NCI-H2171 (cell line): ENCODE measurements at regions not wholly inside any gene's neighbourhood (a gene's known extent, or its start where the extent isn't known, plus 50 kb on each side); places are given as distances from the start of the nearest gene placed in this dataset.
"Not testable (repeated sequence)": the region's sequence is repeated elsewhere in the genome, so short reads cannot be mapped to it uniquely, and the experiment has no call there.

Experiments used
- DNase-seq: peaks from one replicate; lab custom pipeline; 2025; lab: John Stamatoyannopoulos, UW

- DNase-seq, result no peak
Measured at GRCh38 chr11:37322333-37323194, 724.5 kb upstream of the RAG2 start.

DNA sequence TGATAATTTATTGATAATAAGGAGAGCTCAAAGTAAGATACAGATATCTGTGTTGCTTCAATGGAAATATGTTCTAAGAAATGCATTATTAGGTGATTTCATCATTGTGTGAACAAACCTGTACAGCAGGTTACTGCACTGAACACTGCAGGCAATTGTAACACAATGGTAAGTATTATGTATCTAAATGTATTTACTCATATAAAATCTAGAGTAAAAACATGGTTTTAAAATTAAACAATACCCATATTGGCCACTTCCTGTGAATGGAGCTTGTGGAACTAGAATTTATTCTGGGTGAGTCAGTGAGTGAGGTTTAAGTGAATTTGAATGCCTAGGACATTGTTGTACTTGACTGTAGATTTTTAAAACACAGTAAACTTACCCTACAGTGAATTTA lies 722.9 kb upstream of the RAG2 start:
- no peak for DNase-seq

DNA sequence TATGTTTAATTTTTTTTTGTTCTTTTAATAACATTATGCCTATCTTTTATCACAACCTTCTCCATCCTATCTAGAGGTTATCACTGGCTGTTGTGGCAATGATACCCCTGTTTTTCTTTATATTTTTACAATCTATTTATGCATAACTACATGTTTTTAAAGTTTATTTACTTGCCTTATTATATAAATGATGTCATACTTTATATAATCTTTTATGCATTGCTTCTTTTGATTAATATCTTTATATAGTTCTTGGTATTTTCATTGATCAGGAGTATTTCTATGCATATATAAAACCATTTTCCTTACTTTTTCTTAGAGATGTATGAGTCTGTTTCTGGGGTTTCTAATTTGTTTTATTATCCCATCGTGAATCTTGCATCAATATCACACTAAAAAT lies 719.8 kb upstream of the RAG2 start:
- DNase-seq, result no peak

DNA sequence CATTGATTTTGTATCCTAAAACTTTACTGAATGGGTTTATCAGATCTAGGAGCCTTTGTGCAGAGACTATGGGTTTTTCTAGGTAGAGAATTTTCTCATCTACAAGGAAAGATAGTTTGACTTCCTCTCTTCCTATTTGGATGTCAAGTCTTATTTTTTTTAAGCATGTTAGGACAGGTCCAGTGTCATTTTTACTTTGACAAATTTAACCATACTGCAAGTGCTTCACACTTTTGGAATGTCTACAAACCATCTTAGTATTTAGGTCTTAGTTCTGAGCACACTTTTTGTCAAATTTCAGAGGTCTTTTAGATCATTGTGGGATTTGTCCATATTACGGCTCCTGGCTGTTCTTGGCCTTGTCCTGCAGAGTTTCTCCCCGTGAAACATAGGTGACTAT lies 715.2 kb upstream of the RAG2 start:
- no peak for DNase-seq

- no peak for DNase-seq
Measured at GRCh38 chr11:37306563-37306962, 708.5 kb upstream of the RAG2 start.

DNA sequence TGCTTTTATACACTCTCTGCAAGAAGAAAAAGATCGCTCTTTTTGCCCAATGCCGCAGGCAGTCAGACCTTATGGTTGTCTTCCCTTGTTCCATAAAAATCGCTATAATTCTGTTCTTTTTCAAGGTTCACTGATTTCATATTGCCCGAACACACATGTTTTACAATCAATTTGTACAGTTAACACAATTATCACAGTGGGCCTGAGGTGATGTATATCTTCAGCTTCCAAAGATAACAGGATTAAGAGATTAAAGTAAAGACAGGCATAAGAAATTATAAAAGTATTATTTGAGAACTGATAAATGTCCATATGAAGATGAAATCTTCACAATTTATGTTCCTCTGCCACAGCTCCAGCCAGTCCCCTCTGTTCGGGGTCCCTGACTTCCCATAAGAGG lies 703.4 kb upstream of the RAG2 start:
- not testable (repeated sequence) for DNase-seq

DNA sequence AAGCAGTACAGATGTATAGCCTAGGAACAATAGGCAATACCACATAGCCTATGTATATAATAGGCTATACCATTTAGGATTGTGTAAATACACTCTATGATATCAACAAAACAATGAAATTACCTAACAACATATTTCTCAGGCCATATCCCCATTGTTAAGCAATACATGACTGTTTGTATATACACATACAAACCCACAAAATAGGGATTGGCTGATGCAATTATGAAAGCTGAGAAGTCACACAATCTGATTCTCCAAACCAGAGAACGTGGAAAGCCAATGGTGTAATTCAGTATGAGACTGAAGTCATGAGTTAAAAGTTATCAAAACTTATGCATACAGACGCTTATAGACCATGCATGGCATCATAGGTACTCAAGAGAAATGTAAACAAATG lies 700.1 kb upstream of the RAG2 start:
- DNase-seq, result no peak

DNA sequence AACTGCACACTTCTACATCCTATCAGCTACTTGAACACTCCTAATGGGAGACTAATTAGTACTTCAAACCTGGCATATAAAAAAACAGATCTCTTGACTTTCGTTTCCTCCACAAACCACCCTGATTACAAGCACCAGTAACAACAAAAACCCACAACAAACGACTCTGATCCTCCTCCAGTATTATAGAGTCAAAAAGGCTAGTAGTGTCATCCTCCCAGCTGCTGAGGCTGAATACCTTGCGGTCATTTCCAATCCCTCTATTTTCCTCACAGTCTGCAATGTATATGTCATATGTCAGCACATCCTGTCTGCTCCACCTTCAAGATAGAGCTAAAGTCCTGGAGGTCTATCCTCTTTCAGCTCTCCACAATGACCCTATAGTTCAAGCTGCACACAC lies 688.9 kb upstream of the RAG2 start:
- DNase-seq, result no peak

DNA sequence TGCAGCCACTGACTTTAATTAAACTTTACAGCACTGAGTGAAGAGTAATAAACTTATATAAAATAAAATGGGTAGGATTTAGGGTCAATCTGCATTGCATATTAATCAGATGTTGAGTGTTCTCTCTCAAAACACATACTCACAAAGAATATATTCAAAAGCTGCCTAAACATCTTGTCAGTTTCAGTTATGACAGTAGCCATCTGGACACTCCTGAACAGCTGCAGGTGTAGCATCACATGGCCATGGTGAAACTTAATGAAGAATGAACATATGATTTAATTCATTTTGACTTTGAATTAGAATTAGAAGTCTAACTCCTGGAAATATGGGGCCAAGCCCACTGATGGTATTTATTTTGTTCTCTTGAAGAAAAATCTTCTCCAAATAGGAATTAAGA lies 684.3 kb upstream of the RAG2 start:
- no peak for DNase-seq

- DNase-seq, result no peak
Measured at GRCh38 chr11:37280200-37280599, 682.2 kb upstream of the RAG2 start.

GRCh38 chr11:37277896-37278465 lies 679.9 kb upstream of the RAG2 start:
- no peak for DNase-seq

DNA sequence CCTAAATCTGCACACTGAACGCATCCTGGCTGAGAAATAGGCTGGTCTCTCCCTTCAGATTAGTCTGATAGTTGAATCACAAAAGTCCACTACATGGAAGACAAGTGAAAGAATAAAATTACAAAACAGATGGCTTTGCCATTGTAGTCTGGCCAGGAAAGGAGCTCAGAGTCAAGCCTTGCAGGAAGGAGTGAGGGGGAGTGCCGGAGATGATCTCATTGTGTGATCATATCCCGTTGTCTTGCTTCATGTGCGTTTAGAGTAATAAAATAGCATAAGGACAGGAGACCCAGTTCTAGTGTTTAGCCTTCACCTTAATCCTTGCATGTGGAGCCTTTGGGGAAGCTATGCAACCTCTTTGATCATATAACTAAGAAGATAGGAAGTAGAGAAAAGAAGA lies 666.7 kb upstream of the RAG2 start:
- no peak for DNase-seq

GRCh38 chr11:37264060-37264459 lies 666.0 kb upstream of the RAG2 start:
- DNase-seq, result no peak

- not testable (repeated sequence) for DNase-seq
Measured at GRCh38 chr11:37263467-37263866, 665.4 kb upstream of the RAG2 start.

DNA sequence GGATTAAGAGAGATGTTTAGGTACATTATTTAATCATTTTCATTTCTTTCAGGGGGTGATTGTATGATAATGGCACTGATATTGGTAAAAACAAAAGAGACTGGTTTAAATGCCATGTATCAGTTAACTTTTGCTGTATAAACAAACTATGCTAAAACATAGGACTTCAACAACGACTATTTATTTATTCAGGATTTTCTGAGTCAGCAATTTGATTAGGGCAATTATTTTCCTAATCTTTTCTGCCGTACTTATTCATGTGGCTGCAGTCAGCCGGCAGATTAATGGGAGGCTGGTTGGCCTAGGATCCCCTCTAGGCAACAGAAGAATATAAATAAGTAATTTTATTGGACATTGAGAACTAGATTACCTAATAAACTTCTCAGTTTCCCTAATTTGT lies 661.7 kb upstream of the RAG2 start:
- no peak for DNase-seq

DNA sequence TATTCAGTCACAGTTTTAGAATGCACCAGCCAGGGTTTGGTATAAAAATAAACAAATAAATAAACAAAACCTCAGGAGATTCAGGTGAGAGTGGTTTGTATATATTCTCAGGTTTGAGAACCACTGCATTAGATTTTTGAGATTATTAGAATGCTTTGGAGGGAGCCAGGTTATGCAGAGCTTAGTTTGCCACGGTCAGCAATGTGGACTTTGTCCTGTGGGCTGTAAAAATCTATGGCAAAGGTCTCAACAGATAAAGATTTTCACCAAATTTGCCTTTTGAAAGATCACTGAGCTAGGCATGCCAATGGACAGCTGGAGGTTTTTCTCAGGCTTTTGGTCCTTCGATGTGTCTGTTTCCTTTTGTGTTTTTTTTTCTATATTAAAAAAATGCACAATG lies 650.1 kb upstream of the RAG2 start:
- no peak for DNase-seq

DNA sequence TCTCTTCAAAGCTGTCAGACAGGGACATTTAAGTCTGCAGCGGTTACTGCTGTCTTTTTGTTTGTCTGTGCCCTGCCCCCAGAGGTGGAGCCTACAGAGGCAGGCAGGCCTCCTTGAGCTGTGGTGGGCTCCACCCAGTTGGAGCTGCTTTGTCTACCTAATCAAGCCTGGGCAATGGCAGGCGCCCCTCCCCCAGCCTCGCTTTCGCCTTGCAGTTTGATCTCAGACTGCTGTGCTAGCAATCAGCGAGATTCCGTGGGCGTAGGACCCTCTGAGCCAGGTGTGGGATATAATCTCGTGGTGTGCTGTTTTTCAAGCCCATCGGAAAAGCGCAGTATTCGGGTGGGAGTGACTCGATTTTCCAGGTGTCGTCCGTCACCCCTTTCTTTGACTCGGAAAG lies 648.1 kb upstream of the RAG2 start:
- not testable (repeated sequence) for DNase-seq

DNA sequence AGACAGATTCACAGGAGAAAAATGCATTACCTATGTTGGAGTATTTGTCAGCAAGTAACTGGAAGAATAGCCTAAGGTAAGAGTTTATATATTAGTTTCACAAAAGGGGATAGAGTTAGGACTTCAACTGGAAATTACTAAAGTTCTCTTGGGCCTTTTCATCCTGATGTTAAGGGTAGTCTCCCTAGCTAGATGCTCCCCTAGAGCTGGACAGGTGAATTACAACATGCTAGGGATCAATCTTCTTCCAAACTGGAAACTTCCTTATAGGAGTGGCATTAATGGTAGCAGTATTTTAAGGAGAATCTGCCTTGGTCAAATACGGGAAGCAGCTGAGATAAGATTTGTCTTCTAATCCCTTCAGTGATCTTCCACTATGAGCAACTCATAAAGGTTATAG lies 632.8 kb upstream of the RAG2 start:
- no peak for DNase-seq

DNA sequence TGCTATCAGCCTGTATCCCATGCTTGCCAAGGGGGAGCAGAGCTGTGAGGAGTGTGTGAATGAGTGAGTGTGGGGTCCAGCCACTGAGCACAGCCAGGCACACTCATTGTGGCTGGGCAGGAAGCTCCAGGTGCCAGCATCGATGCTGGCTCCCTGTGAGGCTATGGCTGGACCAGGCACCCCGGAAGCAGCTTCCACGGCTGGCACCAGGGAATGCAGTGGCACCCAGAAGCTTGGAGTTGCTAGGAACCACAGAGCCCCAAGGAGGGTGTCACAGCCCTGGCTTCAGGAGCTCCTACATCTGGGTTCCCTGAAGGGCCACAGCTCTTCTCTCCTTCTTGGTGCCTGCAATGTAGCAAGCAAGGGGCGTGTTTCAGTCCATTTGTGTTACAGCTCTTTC lies 625.9 kb upstream of the RAG2 start:
- no peak for DNase-seq

GRCh38 chr11:37203006-37203405 lies 605.0 kb upstream of the RAG2 start:
- no peak for DNase-seq

DNA sequence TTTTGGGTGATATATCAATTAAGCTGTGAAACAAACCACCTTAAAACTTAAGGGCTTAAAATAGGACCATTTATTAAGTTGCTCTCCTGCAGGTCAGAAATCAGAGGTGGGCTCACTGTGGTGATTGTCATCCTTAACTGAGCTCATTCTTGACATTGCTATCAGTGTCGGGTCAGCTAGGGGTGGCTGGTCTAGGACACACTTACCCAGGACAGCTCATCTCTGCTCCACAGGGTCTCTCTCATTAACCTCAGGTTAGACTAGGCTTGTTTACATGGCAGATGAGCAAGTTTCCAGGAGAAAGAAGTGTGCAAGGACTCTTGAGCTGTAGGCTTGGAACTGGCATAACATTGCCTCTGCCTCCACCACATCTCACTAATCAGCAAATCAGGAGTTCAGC lies 601.0 kb upstream of the RAG2 start:
- no peak for DNase-seq

DNA sequence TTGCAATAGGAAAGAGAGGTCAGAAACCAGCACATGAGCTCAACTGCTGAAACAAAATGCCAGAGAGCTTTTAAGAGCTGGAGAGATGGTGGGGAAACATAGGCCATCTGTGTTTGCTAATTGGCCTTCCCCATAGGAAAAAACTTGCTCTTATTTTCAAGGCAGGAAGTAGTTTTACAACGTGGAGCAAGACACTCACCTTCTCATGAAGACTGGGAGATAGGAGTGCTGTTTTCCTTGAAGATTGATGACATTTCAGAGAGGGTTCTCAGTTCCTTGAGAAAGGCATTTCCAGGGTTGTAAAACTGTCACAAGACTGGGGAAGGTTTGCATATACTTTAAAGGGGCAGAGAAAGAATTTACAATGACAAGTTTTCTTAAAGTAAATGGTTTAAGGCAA lies 586.3 kb upstream of the RAG2 start:
- DNase-seq, result no peak

DNA sequence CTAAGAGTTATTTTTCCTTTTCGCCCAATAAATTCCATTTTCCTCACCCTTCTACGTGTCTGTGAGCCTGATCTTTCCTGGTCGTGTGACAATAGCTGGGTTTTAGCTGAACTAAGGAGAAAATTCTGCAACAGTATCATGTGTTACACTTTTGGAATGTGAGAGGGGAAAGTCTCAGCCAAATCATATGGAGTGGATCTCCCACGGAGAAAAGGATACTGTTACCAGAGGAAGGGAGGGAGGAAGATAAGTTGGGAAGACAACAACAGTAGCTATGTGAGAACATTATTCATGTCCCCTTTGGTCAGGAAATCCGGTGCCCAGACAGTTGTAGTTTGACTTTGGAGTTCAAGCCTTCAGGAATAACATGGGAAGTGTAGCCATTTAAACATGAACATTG lies 584.0 kb upstream of the RAG2 start:
- no peak for DNase-seq

DNA sequence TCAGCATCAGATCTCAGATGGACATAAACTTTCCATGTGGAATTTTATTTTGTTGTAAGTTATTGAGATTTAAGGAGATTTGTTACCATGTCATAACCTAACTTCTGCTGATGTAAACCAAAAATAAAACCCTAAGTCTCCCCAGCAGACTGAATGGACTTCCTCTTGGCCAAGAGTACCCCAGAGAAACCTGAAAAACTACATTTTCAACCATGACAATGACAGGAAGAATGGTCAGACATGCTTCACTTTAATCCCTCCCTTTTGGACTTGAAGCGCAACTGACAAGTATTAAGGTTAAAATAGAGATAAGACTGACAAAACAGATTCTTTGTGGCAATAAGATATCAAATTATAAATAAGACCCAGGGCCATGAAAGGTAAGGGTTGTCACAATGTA lies 579.7 kb upstream of the RAG2 start:
- DNase-seq, result no peak
